ENCODE measurements at regions not wholly inside any gene's neighbourhood (a gene's known extent, or its start where the extent isn't known, plus 50 kb on each side); places are given as distances from the start of the nearest gene placed in this dataset.
"Not testable (repeated sequence)": the region's sequence is repeated elsewhere in the genome, so short reads cannot be mapped to it uniquely, and the experiment has no call there.

DNA sequence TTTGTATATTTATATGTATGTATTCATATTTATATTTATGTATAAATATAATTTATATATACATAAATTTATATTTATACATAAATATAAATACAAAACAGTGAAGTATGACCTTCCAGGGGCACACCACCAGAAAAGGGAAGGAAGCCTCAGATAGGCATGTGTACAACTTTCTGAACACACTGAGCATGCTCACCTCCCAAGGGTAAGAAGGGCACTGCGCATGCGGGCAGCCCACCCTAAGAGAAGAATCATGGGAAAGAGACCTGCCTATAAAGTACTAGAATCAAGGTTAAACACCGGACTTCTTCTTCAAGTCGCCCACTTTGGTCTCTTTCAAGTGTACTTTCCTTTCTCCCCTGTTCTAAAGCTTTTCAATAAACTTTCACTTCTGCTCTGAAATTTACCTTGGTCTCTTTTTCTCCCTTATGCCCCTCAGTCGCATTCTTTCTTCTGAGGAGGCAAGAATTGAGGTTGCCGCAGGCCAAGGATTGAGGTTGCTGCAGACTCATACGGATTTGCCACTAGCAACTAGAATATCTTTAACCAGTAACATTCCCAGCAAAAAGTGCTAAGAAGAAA, 600.3 kb downstream of the RPIA start:
- not testable (repeated sequence) for TF ChIP-seq POLR2A (IDR thresholded peaks at IDR 0.05)
- TF ChIP-seq, protein P1, sequence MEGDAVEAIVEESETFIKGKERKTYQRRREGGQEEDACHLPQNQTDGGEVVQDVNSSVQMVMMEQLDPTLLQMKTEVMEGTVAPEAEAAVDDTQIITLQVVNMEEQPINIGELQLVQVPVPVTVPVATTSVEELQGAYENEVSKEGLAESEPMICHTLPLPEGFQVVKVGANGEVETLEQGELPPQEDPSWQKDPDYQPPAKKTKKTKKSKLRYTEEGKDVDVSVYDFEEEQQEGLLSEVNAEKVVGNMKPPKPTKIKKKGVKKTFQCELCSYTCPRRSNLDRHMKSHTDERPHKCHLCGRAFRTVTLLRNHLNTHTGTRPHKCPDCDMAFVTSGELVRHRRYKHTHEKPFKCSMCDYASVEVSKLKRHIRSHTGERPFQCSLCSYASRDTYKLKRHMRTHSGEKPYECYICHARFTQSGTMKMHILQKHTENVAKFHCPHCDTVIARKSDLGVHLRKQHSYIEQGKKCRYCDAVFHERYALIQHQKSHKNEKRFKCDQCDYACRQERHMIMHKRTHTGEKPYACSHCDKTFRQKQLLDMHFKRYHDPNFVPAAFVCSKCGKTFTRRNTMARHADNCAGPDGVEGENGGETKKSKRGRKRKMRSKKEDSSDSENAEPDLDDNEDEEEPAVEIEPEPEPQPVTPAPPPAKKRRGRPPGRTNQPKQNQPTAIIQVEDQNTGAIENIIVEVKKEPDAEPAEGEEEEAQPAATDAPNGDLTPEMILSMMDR (IDR thresholded peaks at IDR 0.05): not testable (repeated sequence)
